Skeletal muscle tissue (tissue), 3 donors: ENCODE measurements at regions not wholly inside any gene's neighbourhood (a gene's known extent, or its start where the extent isn't known, plus 50 kb on each side); places are given as distances from the start of the nearest gene placed in this dataset.

Source experiments
- H3K27ac ChIP-seq: one replicate; pipeline ENCODE4 v1.7.0; 2013; ENCODE audit warnings: mild to moderate bottlenecking, low read depth, low read length, inconsistent platforms
- H3K27me3 ChIP-seq, 3 donors: one replicate each; pipeline ENCODE4 v1.7.0; 2013; ENCODE audit warnings: low read length in 3 of 3; ENCODE audit not compliant: control insufficient read depth in 3 of 3, insufficient read depth in 3 of 3
- H3K36me3 ChIP-seq, 3 donors: one replicate each; pipeline ENCODE4 v1.7.0; 2013; ENCODE audit warnings: low read length in 3 of 3; ENCODE audit not compliant: control insufficient read depth in 3 of 3, insufficient read depth in 3 of 3
- H3K4me1 ChIP-seq, 3 donors: one replicate each; pipeline ENCODE4 v1.7.0; 2013; ENCODE audit warnings: low read length in 3 of 3, mild to moderate bottlenecking in 3 of 3; ENCODE audit not compliant: control insufficient read depth in 3 of 3, insufficient read depth in 3 of 3
- H3K4me3 ChIP-seq, 3 donors: one replicate each; pipeline ENCODE4 v1.7.0; 2013; ENCODE audit warnings: low read length in 3 of 3
- H3K9ac ChIP-seq, 3 donors: one replicate each; pipeline ENCODE4 v1.7.0; 2013; ENCODE audit warnings: low read length in 3 of 3, mild to moderate bottlenecking in 3 of 3, moderate library complexity in 2 of 3, low read depth in 1 of 3
- H3K9me3 ChIP-seq, 3 donors: one replicate each; pipeline ENCODE4 v1.7.0; 2013; ENCODE audit warnings: low read length in 3 of 3; ENCODE audit not compliant: control insufficient read depth in 3 of 3
- donor health status: Osteomylitis.

DNA sequence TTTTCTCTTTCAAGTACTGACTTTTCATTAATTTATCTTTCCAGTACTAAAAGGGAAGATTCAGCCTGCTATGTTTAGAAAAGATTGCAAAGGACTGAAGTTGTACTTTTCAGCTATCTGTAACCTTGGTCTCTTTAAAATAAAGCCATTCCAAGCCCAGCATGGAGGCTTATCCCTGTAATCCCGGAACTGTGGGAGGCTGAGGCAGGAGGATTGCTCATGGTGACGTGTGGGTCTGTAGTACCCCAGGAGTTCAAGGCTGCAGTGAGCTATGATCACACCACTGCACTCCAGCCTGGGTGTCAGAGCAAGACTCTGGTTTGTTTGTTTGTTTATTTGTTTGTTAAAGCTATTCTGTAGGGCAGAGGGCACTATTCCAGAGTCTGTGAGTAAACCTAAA lies 50.6 kb upstream of the TMEM170B start:
- no peaks in the 10 kb centered on the region for H3K4me1 ChIP-seq
- no peaks in the 10 kb centered on the region for H3K27me3 ChIP-seq
- H3K36me3 ChIP-seq = no peaks in the 10 kb centered on the region
- H3K9ac ChIP-seq = no peak overlapping the region
- no peak overlapping the region for H3K4me3 ChIP-seq
- no peaks in the 10 kb centered on the region for H3K9me3 ChIP-seq
- H3K27ac ChIP-seq = no peak overlapping the region

DNA sequence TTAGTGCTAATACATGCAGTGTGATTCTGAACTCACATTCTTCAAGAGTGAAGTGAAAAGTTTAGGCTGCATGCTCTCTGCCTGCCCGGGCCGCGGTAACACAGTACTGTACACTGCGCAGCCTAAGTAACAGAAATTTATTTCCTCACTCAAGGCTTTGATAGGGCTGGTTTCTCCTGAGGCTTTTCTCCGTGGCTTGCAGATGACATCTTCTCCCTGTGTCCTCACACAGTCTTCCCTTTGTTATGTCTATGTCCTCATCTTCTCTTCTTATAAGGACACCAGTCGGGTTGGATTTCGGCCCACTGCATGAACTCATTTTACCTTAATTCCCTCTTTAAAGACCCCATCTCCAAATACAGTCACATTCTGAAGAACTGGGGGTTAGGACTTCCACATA lies 51.1 kb upstream of the TMEM170B start:
- H3K27ac ChIP-seq = no peak overlapping the region
- no peaks in the 10 kb centered on the region for H3K4me1 ChIP-seq

GRCh38 chr6:11486051-11486450 lies 51.5 kb upstream of the TMEM170B start:
- no peaks in the 10 kb centered on the region for H3K9me3 ChIP-seq
- no peak overlapping the region for H3K4me3 ChIP-seq
- no peaks in the 10 kb centered on the region for H3K27me3 ChIP-seq
- no peaks in the 10 kb centered on the region for H3K4me1 ChIP-seq
- no peak overlapping the region for H3K27ac ChIP-seq
- H3K9ac ChIP-seq = no peak overlapping the region
- H3K36me3 ChIP-seq = no peaks in the 10 kb centered on the region

More for the DNA sequence above, 51.1 kb upstream of the TMEM170B start:
- H3K9me3 ChIP-seq = no peaks in the 10 kb centered on the region
- no peak overlapping the region for H3K4me3 ChIP-seq
- H3K27me3 ChIP-seq = no peaks in the 10 kb centered on the region
- H3K36me3 ChIP-seq = no peaks in the 10 kb centered on the region
- no peak overlapping the region for H3K9ac ChIP-seq

- Histone ChIP-seq H3K9me3 (no peaks in the 10 kb centered on the region), H3K9ac (no peak overlapping the region), H3K27me3 (no peaks in the 10 kb centered on the region), H3K4me1 (no peaks in the 10 kb centered on the region), H3K27ac (no peak overlapping the region), H3K4me3 (no peak overlapping the region), H3K36me3 (no peaks in the 10 kb centered on the region)
Measured at GRCh38 chr6:11485271-11485670, 52.3 kb upstream of the TMEM170B start.

DNA sequence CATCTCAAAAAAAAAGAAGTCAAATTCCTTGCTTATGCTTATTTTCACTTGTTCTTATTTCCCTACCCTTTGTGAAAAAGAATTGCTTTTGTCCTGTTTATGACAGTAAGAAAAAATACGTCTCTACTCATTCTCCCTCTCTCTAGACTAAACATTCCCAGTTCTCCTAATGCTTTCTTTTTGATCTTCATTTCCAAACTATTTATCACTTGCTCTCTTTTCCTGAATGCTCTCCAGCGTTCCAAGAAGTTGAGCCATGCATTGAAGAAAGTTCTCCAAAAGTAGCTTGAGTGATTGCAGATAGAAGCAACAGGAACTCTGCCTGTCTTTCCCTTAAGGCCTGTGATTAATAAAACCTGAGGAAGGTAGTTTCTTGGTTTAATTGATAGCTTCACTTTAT lies 53.1 kb upstream of the TMEM170B start:
- Histone ChIP-seq H3K9me3 (no peaks in the 10 kb centered on the region), H3K4me1 (no peaks in the 10 kb centered on the region), H3K27ac (no peak overlapping the region), H3K9ac (no peak overlapping the region), H3K27me3 (no peaks in the 10 kb centered on the region), H3K36me3 (no peaks in the 10 kb centered on the region), H3K4me3 (no peak overlapping the region)

DNA sequence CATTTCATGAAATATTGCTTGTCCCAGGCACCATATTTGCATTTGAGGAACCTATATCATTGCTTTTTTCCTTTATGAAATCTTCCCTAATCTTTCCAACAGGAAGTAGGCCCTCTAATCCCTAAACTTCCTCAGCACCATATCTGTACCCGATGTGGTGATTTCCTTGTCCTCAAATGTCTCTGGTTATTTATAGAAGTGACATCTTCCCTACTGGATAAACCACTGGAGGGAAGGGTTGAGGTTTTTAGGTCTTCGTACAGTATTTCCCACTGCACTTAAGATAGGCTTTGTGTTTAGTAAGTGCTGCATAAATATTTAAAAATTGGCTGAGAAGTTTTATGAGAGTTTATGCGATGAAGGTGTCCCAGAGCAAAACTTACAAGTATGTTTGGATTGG lies 54.9 kb upstream of the TMEM170B start:
- H3K9me3 ChIP-seq = no peaks in the 10 kb centered on the region
- no peak overlapping the region for H3K9ac ChIP-seq
- H3K36me3 ChIP-seq = no peaks in the 10 kb centered on the region
- H3K4me1 ChIP-seq = no peaks in the 10 kb centered on the region
- H3K27ac ChIP-seq = no peak overlapping the region
- no peak overlapping the region for H3K4me3 ChIP-seq
- no peaks in the 10 kb centered on the region for H3K27me3 ChIP-seq

GRCh38 chr6:11480541-11480940 lies 57.0 kb upstream of the TMEM170B start:
- no peak overlapping the region for H3K27ac ChIP-seq
- H3K9me3 ChIP-seq = no peaks in the 10 kb centered on the region
- no peaks in the 10 kb centered on the region for H3K36me3 ChIP-seq
- no peak overlapping the region for H3K4me3 ChIP-seq
- H3K4me1 ChIP-seq = no peaks in the 10 kb centered on the region
- no peaks in the 10 kb centered on the region for H3K27me3 ChIP-seq
- no peak overlapping the region for H3K9ac ChIP-seq

DNA sequence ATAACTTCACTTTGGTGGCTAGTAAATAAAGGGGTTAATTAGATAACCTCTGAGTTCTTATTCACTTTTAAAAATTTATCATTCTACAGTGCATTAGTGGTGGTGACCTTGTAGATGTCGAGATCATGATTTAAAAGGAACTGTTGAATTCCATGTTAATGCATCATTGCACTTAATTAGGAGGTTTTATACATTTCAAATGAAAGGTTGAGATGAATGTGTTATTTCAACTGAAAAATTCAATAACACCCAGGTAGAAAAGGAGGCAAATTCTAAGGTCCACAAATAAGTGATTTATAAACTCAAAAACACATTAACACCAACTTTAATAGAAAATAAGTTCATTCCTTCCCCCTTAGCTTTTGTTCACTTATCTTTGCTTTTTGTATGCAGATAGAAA lies 58.3 kb upstream of the TMEM170B start:
- no peak overlapping the region for H3K4me3 ChIP-seq

GRCh38 chr6:11478586-11478985 lies 59.0 kb upstream of the TMEM170B start:
- no peak overlapping the region for H3K9ac ChIP-seq
- no peak overlapping the region for H3K4me3 ChIP-seq
- H3K4me1 ChIP-seq = peaks cover 0 to under 1% (median under 1%) of the 10 kb centered on the region in 3 donors
- H3K9me3 ChIP-seq = no peaks in the 10 kb centered on the region
- H3K27me3 ChIP-seq = peaks cover 0 to 2% (median 0%) of the 10 kb centered on the region in 3 donors
- no peak overlapping the region for H3K27ac ChIP-seq
- no peaks in the 10 kb centered on the region for H3K36me3 ChIP-seq

More for the DNA sequence above, 58.3 kb upstream of the TMEM170B start:
- H3K4me1 ChIP-seq = no peaks in the 10 kb centered on the region
- no peaks in the 10 kb centered on the region for H3K27me3 ChIP-seq
- H3K9me3 ChIP-seq = no peaks in the 10 kb centered on the region
- no peak overlapping the region for H3K9ac ChIP-seq
- H3K27ac ChIP-seq = no peak overlapping the region
- no peaks in the 10 kb centered on the region for H3K36me3 ChIP-seq

GRCh38 chr6:11475016-11475415 lies 62.5 kb upstream of the TMEM170B start:
- Histone ChIP-seq H3K9ac (no peak overlapping the region), H3K27me3 (peaks cover 0 to 2% (median 0%) of the 10 kb centered on the region in 3 donors), H3K9me3 (no peaks in the 10 kb centered on the region), H3K27ac (no peak overlapping the region), H3K36me3 (no peaks in the 10 kb centered on the region), H3K4me3 (no peak overlapping the region), H3K4me1 (peaks cover 0 to 9% (median 4%) of the 10 kb centered on the region in 3 donors)
